HepG2 (cell line): ENCODE measurements at regions not wholly inside any gene's neighbourhood (a gene's known extent, or its start where the extent isn't known, plus 50 kb on each side); places are given as distances from the start of the nearest gene placed in this dataset.

ENCODE experiments used
- JUNB ChIP-seq: sonication (generic); formaldehyde crosslinking; IDR thresholded peaks from 2 replicates; pipeline ENCODE4 v1.8.0; 2022; ENCODE audit warnings: missing genetic modification reagents, mild to moderate bottlenecking, borderline replicate concordance
- TF ChIP-seq, protein P1 (sequence below), 2 experiments: sonication (generic) in 1 of 2; formaldehyde crosslinking in 1 of 2; IDR thresholded peaks; 2 replicates each; pipeline versions ENCODE4 v1.6.1 to v1.9.0; 2014 to 2022; ENCODE audit warnings: antibody characterized with exemption in 1 of 2, borderline replicate concordance in 1 of 2, inconsistent platforms in 1 of 2, low read depth in 1 of 2, missing genetic modification reagents in 1 of 2
- TF ChIP-seq, protein P2 (sequence below): sonication (generic); formaldehyde crosslinking; IDR thresholded peaks from 2 replicates; pipeline ENCODE4 v1.5.1; 2020; ENCODE audit warnings: mild to moderate bottlenecking, missing genetic modification reagents, moderate library complexity

GRCh38 chr12:100721169-100721568 is 73.4 kb upstream of the ANO4 start (continued):
- TF ChIP-seq, protein P1, sequence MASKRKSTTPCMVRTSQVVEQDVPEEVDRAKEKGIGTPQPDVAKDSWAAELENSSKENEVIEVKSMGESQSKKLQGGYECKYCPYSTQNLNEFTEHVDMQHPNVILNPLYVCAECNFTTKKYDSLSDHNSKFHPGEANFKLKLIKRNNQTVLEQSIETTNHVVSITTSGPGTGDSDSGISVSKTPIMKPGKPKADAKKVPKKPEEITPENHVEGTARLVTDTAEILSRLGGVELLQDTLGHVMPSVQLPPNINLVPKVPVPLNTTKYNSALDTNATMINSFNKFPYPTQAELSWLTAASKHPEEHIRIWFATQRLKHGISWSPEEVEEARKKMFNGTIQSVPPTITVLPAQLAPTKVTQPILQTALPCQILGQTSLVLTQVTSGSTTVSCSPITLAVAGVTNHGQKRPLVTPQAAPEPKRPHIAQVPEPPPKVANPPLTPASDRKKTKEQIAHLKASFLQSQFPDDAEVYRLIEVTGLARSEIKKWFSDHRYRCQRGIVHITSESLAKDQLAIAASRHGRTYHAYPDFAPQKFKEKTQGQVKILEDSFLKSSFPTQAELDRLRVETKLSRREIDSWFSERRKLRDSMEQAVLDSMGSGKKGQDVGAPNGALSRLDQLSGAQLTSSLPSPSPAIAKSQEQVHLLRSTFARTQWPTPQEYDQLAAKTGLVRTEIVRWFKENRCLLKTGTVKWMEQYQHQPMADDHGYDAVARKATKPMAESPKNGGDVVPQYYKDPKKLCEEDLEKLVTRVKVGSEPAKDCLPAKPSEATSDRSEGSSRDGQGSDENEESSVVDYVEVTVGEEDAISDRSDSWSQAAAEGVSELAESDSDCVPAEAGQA (IDR thresholded peaks at IDR 0.05; ENCODE audit: low read depth): no peak
- TF ChIP-seq, protein P1 (CRISPR knock-in tag; IDR thresholded peaks at IDR 0.05; ENCODE audit: borderline replicate concordance): no peak
- no peak for TF ChIP-seq JUNB (CRISPR knock-in tag)
- TF ChIP-seq, protein P2, sequence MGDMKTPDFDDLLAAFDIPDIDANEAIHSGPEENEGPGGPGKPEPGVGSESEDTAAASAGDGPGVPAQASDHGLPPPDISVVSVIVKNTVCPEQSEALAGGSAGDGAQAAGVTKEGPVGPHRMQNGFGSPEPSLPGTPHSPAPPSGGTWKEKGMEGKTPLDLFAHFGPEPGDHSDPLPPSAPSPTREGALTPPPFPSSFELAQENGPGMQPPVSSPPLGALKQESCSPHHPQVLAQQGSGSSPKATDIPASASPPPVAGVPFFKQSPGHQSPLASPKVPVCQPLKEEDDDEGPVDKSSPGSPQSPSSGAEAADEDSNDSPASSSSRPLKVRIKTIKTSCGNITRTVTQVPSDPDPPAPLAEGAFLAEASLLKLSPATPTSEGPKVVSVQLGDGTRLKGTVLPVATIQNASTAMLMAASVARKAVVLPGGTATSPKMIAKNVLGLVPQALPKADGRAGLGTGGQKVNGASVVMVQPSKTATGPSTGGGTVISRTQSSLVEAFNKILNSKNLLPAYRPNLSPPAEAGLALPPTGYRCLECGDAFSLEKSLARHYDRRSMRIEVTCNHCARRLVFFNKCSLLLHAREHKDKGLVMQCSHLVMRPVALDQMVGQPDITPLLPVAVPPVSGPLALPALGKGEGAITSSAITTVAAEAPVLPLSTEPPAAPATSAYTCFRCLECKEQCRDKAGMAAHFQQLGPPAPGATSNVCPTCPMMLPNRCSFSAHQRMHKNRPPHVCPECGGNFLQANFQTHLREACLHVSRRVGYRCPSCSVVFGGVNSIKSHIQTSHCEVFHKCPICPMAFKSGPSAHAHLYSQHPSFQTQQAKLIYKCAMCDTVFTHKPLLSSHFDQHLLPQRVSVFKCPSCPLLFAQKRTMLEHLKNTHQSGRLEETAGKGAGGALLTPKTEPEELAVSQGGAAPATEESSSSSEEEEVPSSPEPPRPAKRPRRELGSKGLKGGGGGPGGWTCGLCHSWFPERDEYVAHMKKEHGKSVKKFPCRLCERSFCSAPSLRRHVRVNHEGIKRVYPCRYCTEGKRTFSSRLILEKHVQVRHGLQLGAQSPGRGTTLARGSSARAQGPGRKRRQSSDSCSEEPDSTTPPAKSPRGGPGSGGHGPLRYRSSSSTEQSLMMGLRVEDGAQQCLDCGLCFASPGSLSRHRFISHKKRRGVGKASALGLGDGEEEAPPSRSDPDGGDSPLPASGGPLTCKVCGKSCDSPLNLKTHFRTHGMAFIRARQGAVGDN: no peak
